Eye (tissue), 1 donor: ENCODE measurements at regions not wholly inside any gene's neighbourhood (a gene's known extent, or its start where the extent isn't known, plus 50 kb on each side); places are given as distances from the start of the nearest gene placed in this dataset.

Experiments used
- DNase-seq: peaks from one replicate; pipeline ENCODE4 v3.0.0-alpha.2; 2015

- no peak for DNase-seq
Measured at GRCh38 chr13:112124141-112124540, 57.2 kb downstream of the SOX1 start.

DNA sequence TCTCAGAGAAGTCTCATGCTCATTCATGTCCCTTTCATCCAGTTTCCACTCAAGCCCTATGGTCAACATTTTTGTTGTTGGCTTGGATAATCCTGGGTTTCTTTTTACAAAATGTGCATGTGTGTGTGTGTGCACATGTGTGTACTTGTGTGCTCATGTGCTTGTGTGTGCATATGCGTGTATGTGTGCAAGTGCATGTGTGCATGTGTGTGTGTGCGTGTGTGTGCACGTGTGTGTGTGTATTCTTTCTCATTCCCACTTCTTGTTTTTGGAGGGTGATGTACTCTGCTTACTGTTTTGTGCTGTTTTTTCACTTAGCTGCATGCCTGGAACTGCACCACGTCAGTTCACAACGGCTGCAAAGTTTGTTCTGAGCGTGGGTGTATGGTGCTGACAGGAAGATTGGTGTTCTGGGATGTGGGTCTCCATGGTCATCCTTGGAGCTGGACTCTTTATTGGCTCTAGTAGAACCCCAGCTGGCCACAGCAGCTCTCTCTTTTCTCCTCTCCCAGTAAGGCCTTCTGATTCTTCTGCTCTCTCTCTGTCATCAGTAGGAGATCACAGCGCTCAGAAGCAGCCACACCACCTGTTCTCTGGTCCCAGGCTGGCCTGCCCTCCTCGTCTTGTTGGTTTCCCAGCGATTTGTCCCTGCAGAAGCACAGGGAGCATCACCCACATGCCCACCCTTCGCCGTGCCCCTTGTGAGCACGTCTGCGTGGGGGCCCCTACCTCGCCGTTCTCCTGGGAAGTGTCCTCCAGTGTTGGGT is 60.8 kb downstream of the SOX1 start:
- no peak for DNase-seq

- no peak for DNase-seq
Measured at GRCh38 chr13:112128331-112128610, 61.3 kb downstream of the SOX1 start.

- DNase-seq = no peak
Measured at GRCh38 chr13:112130418-112130817, 63.5 kb downstream of the SOX1 start.

- DNase-seq = no peak
Measured at GRCh38 chr13:112131081-112131712, 64.2 kb downstream of the SOX1 start.

DNA sequence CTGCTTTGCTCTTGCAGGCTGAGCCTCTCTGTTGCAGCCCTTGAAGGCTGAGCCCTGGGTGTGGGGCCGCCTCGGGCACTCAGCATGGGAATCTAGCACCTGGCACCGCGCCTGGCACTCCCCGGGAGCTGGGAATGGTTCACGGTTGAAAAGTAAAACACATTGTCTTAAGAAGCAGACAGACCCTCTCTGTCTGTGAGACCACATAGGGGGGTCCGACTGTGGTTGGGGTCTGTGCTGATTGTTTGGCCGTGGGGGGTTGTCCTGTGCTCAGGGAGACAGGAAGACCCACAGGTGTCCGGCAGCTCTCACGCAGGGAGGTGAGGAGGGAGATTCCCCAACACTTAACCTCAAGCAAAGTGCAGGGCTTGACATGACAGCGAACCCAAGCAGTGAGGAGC is 64.8 kb downstream of the SOX1 start:
- no peak for DNase-seq

DNA sequence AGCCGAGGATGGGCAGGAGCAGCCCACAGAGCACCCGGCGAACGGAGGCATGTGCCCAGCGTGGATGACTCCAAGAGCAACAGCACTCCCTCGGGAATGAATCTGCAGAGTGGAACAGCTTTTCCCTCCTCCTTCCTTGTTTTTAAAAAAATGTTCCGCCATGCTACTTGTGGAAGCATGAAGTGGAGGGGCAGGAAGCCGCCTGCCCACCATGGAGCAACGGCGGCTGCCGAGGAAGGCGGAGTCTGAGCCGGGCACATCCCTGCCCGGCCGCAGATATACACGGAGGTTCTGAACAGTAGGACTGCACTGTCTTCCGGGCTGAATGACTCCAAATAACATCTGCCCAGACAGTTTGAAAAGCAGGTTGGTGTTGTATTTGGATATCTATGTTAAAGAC is 65.2 kb downstream of the SOX1 start:
- no peak for DNase-seq

DNA sequence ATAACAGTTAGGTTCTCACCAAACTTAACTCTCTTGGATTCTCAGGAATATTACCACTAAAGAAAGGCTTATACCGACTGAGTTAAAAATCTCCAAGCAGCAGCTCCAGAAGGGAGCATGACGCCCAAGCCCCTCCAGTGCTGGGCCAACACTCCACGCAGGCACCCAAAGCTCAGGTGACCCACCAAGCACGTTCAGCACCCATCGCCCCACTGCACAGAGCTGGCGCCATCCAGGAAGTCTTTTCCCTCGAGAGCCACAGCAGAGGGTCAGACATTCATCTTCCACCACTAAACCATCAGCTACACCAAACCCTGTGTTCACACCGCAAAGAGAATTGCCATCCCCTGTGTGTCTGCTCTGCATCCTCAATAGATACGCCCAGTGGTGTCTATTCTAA is 65.7 kb downstream of the SOX1 start:
- no peak for DNase-seq

DNA sequence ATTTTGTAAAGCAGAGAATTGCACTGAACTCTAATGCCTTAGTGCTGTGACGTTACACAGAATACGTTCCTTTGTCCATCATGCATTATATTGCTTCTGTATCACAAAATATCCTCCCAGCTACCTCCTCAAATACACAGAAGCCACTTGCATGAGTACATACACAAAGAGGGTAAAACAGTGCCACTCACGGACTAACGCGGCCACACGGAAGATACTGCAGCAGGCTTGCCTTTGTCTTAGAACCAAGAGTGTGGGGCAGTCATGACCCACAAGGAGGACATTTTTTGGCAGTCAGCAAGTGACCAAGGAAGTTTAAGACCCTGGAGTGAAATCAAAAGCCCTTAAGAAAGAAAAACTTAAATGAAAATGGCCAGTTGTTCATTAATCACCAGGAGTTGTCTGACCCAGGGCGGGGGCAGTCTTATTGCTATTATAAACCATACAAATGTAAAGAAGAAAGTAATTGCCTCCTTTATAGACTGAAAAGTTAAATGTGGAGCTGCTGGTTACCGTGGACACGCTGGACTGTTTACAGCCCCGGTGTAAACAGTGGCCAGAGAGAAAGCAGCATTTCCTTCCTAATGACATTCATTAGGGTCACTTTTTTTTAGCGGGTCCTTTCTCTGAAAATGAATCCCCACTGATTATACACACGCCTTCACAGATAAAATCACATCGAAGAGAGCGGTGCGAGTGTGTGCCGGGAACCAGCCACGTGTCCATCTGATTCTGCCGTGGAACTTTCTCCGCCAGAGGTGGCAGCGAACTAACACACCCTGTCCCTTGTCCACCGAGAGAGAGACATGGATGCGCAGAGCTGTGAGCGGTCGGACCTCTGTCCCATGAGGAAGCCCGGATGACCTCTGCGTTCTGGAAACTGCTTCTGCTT is 66.8 kb downstream of the SOX1 start:
- no peak for DNase-seq

- DNase-seq = no peak
Measured at GRCh38 chr13:112134391-112135075, 67.6 kb downstream of the SOX1 start.

DNA sequence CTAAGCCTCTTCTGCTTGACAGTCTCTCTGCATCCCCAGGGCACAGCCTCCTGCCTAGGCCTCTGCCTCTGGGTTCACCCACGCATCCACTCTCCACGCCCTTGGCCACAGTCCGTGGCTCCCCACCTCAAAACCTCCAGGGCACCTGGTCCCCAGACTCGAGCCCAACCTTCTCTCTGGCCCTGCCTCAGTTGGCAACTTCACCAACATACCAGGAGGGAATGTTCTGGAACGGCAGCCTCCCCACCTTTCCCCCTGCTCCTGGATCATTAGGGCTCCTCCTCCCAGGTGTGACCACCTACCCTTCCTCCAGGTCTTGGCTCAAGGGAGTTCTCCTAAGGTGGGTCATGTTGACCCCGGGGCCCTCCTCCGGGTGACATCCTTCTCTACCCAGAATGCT is 69.1 kb downstream of the SOX1 start:
- no peak for DNase-seq

GRCh38 chr13:112137144-112137543 is 70.2 kb downstream of the SOX1 start:
- no peak for DNase-seq

DNA sequence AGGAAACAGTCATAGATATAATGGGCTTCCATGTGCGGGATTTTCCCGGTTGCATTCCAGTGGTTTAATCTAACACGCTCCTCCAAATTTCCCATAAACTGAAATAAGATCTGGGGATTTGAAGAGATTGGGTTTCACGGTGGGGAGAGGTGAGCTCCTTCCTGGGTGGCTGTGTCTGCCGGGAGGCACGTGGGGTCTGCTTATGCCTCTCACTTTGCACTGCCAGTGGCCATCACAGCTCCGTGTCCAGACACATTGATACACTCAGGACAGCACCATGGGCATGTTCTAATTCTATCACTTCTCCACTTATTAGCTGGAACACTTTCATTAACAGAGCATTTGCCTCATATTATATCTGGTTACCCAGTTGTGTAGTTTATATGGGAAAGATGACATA is 73.4 kb downstream of the SOX1 start:
- no peak for DNase-seq

DNA sequence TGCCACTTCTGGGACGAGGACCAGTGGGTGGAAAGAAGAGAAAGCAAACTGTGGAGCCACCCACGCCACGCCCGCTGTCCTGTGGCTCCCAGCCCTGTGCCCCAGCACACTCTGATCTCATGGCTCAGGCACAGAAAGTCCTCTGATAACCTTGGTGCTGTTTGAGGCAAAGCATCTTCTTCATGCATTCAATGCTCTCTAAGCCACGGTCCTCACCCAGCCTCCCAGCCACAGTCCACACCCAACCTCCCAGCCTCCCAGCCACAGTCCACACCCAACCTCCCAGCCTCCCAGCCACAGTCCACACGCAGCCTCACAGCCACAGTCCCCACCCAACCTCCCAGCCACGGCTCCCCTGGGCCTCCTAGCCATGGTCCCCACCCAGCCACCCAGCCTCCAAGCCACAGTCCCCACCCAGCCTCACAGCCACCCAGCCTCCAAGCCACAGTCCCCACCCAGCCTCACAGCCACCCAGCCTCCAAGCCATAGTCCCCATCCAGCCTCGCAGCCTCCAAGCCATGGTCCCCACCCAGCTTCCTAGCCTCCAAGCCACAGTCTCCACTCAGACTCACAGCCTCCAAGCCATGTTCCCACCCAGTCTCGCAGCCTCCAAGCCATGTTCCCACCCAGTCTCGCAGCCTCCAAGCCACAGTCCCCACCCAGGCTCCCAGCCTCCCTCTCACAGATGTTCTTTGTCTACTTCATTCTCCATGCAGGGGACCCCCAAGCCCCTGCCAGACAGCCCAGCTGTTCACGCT is 74.9 kb downstream of the SOX1 start:
- DNase-seq = no peak

DNA sequence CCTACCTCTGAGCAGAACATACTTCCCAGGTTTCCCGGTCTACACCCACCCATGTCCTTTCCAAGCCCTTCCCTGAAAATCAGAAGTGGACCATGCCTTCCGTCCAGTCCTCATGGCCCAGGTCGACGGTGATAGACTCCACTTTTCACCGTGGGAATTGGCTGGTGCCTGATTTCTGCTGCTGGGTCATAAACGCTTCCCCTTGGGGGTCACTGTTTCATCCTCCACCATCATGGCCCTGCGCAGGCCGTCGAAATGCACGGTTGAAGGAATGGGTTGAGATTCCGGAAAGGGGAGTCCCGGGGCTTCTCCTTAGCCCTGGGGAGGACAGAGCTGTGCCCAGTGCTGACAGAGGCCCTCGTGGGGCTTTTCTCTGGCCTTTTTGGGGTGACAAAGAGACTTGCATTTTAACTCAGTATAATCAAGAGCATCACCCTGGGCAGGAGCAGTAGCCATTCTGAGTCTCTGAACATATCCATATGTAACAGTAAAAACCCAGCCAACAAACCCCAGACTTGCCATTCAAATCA is 75.5 kb downstream of the SOX1 start:
- DNase-seq = no peak

- no peak for DNase-seq
Measured at GRCh38 chr13:112143046-112143752, 76.2 kb downstream of the SOX1 start.

DNA sequence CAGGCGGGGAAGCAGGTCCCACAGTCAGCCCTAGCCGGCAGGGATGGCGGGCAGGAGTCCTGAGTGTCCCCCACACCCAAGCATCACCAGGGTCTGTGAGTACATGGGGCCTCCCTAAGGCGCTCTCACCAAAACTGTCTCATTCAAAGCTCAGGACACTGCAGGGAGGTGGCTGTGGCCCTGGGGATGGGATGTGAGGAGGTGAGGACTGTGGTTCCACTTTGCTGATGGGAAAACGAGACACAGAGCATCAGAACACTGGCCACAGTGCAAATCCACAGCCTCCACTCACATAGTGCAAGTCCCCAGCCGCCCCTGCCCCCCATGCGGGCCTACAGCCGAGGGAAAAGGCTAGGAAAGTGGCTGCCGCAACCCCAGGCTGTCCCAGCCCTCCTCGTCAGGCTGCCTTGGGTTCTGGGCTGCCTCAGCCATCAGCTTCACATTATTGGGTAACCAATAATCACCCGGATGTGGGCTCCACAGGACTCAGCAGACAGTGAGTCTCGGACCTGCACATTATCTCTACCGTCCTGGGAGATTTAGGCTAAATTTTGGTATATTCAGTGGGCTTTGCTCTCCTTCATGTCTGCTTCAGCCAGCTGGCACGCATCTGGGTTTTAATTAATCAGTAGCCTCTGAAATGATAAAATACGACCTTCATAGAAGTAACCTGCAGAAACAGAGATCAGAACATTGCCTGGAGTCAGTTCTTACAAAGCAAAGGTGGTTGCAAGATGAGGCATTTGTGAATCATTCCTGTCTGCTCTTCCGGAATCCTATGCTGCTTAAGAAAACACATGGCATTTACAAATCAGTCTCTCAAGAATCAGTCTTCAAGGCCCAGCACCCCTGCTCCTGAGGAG is 77.0 kb downstream of the SOX1 start:
- no peak for DNase-seq

DNA sequence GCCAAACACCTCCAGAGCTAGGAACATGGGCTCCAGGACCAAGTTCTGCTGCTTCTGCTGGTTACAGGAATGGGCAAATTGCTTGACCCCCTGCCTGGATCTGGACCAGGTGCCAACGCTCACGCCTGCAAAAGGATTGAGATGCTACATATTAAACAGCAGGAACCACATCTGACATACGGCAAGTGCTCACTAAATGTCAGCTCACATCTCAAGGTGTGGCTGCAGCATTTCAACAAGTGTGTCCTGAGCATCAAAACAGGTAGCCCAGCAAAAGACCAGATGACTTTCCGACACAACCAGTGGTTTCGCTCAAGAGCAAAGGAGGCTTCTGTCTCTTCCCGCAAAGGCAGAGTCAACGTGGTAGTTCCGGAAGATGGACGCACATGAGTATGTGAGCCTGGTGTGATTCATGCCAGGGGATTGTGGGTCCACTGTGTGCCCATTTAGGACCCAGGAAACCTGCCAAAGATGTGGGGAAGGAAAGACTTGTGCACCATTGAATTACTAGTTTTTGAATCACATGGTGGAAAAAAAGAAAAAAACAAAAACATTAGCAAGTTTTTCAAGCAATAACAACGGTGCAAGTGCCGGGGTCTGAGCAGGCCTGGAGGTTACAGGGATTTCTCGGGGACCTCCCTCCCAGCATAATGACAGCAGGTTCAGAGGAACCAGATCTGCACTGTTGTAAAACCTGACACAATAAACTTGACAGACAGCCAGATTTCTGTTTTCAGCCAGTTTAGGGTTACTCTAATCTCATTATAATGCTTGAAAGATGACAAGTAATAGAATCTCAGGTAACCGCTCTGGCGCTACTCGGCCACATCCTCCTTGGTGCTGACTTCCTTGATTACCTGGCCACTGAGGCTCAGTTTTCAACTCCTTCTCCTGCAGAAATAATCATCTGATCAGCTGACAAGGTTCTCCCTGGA is 77.9 kb downstream of the SOX1 start:
- no peak for DNase-seq

DNA sequence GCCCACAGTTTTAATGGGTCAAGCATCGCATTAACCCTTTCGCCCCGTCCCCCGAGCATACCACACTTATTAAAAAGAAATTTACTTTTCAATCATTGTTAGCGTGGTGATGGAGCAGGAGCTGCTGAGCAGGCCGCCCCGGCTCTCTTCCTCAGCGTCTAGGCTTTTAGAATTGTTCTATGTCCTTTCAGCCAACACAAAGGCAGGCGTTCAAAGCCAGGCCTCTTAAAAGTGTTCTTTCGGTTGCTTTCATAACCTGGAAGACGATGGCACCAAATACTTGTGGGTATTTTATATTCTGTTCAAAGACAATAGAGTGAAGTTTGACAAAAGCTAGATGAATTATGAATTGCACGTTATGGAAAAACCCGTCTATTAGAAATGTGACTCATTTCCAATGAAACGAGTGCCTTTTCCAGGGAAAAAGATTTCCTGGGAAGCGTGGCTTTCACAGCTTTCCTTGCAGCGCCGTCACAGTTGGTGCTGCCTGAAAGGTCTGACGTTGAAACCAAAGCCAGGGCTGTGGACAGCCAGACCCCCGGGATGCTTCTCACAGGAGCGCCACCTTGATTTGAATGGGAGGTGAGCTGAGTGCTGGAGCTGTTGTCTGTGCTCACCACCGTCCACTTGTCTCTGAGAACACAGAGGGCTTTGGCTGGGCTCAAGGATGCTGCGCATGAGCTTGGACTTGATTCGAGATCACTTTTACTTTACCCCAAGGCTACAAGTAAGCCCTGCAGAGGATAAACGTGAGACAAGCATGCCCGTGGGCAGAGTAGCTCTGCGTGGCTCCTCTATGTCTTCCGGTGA is 78.8 kb downstream of the SOX1 start:
- DNase-seq = no peak
